ENCODE measurements at regions not wholly inside any gene's neighbourhood (a gene's known extent, or its start where the extent isn't known, plus 50 kb on each side); places are given as distances from the start of the nearest gene placed in this dataset.

GRCh38 chr19:33948651-33949335 is 152.1 kb downstream of the KCTD15 start:
- no peaks in the 10 kb centered on the region for H3K9me3 Mint-ChIP-seq
- no peak overlapping the region for H3K27ac Mint-ChIP-seq
- H3K36me3 Mint-ChIP-seq (ENCODE audit: low read depth): no peaks in the 10 kb centered on the region
- no peak overlapping the region for H3K4me3 Mint-ChIP-seq
- no peak for ATAC-seq (replicated peaks)
- H3K4me1 Mint-ChIP-seq: no peaks in the 10 kb centered on the region
- peaks cover 13% of the 10 kb centered on the region for H3K27me3 Mint-ChIP-seq

- no peaks in the 10 kb centered on the region for H3K36me3 Mint-ChIP-seq (ENCODE audit: low read depth)
- H3K4me1 Mint-ChIP-seq: no peaks in the 10 kb centered on the region
- no peak for ATAC-seq (replicated peaks)
- H3K27ac Mint-ChIP-seq: no peak overlapping the region
- H3K9me3 Mint-ChIP-seq: no peaks in the 10 kb centered on the region
- peaks cover 16% of the 10 kb centered on the region for H3K27me3 Mint-ChIP-seq
- no peak overlapping the region for H3K4me3 Mint-ChIP-seq
Measured at GRCh38 chr19:33950091-33950750, 153.6 kb downstream of the KCTD15 start.

- H3K4me3 Mint-ChIP-seq: no peak overlapping the region
- H3K27me3 Mint-ChIP-seq: peaks cover 18% of the 10 kb centered on the region
- no peak for ATAC-seq (replicated peaks)
- no peaks in the 10 kb centered on the region for H3K9me3 Mint-ChIP-seq
- no peaks in the 10 kb centered on the region for H3K4me1 Mint-ChIP-seq
- no peak overlapping the region for H3K27ac Mint-ChIP-seq
- no peaks in the 10 kb centered on the region for H3K36me3 Mint-ChIP-seq (ENCODE audit: low read depth)
Measured at GRCh38 chr19:33953023-33953422, 156.4 kb downstream of the KCTD15 start.

DNA sequence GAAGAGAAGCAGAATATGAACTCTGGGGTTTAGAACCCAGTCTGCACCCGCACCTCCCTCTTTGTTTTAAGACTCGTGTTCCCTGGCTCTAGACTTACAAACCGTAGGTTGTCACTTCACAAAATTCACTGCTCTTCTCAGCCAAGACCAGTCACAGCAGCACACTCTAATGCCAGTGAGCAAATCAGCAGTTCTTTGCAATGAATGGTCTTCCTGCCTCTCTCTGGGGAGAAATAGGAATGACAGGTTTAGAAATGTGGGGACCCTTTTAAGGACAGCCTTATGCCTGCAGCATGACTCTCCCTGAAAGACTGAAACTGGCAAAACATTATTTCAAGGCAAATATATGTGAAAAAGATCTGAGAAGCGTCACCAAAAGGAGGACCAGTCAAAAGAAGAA is 156.9 kb downstream of the KCTD15 start:
- Mint-ChIP-seq H3K4me3 (no peak overlapping the region), H3K27ac (no peak overlapping the region), H3K27me3 (peaks cover 22% of the 10 kb centered on the region), H3K4me1 (no peaks in the 10 kb centered on the region), H3K9me3 (no peaks in the 10 kb centered on the region), H3K36me3 (ENCODE audit: low read depth) (no peaks in the 10 kb centered on the region)
- ATAC-seq (replicated peaks): no peak

DNA sequence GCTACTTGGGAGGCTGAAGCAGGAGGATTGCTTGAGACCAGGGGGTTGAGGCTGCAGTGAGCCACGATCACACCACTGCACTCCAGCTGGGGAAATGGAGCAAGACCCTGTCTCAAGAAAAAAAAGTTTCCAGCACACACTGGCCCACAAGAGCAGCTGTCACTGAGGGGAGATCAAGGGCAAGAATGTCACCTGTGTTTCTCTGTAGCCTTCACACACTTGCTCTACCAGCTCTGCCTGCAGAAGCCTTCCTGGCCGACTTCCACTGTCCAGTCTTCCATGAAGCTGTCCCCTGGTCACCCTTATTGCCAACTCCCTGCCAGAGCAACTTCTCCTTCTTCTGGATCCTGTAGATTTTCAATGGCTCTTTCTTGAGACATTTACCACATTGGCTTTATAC is 158.0 kb downstream of the KCTD15 start:
- no peaks in the 10 kb centered on the region for H3K9me3 Mint-ChIP-seq
- ATAC-seq (replicated peaks): no peak
- no peaks in the 10 kb centered on the region for H3K36me3 Mint-ChIP-seq (ENCODE audit: low read depth)
- H3K4me3 Mint-ChIP-seq: no peak overlapping the region
- peaks cover 18% of the 10 kb centered on the region for H3K27me3 Mint-ChIP-seq
- H3K4me1 Mint-ChIP-seq: no peaks in the 10 kb centered on the region
- H3K27ac Mint-ChIP-seq: no peak overlapping the region

DNA sequence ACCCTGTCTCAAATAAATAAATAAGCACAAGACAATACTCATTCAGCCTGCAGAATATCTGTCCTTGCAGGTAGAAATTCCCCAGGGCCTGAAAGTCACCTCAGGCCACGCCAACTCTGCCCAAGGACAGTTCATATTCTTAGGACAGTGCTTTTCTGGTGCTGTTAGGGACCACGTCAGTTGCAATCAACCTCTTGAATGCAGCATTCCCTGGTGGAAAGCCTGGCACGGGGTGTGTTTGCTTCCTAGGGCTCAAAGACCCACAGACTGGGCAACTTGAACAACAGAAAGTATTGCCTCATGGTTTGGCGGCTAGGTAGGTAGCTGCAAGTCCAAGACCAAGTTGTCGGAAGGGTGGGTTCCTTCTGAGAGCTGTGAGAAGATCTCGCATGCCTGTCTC is 160.3 kb downstream of the KCTD15 start:
- ATAC-seq (replicated peaks): no peak
- H3K27ac Mint-ChIP-seq: no peak overlapping the region

DNA sequence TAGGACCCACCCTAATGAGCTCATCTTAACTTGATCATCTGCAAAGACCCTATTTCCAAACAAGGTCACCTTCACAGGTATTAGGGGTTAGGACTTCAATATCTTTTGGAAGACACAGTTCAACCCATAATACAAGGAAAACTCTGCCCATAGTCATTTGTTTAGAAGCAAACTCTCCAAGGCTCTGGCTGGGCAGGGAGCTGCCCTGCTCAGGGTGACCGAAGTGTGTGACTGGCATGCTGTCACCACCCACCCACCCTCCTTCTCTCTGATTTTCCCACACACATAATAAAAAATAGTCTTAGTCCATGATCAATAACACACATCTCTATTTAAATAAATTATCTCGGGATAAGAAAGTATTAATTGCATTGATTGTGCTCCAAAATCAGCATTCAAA is 161.1 kb downstream of the KCTD15 start:
- H3K4me1 Mint-ChIP-seq: no peaks in the 10 kb centered on the region
- H3K36me3 Mint-ChIP-seq (ENCODE audit: low read depth): no peaks in the 10 kb centered on the region
- peaks cover 18% of the 10 kb centered on the region for H3K27me3 Mint-ChIP-seq
- ATAC-seq (replicated peaks): no peak
- H3K27ac Mint-ChIP-seq: no peak overlapping the region
- H3K4me3 Mint-ChIP-seq: no peak overlapping the region
- no peaks in the 10 kb centered on the region for H3K9me3 Mint-ChIP-seq

More for the DNA sequence above, 160.3 kb downstream of the KCTD15 start:
- Mint-ChIP-seq H3K36me3 (ENCODE audit: low read depth) (no peaks in the 10 kb centered on the region), H3K4me3 (no peak overlapping the region), H3K4me1 (no peaks in the 10 kb centered on the region), H3K9me3 (no peaks in the 10 kb centered on the region), H3K27me3 (peaks cover 18% of the 10 kb centered on the region)

- Mint-ChIP-seq H3K27me3 (peaks cover 12% of the 10 kb centered on the region), H3K27ac (no peak overlapping the region), H3K36me3 (ENCODE audit: low read depth) (no peaks in the 10 kb centered on the region), H3K9me3 (no peaks in the 10 kb centered on the region), H3K4me1 (no peaks in the 10 kb centered on the region), H3K4me3 (no peak overlapping the region)
- no peak for ATAC-seq (replicated peaks)
Measured at GRCh38 chr19:33960566-33960965, 163.9 kb downstream of the KCTD15 start.

GRCh38 chr19:33962161-33962560 is 165.5 kb downstream of the KCTD15 start:
- no peak overlapping the region for H3K4me3 Mint-ChIP-seq
- no peaks in the 10 kb centered on the region for H3K36me3 Mint-ChIP-seq (ENCODE audit: low read depth)
- peaks cover 5% of the 10 kb centered on the region for H3K9me3 Mint-ChIP-seq
- no peak overlapping the region for H3K27ac Mint-ChIP-seq
- no peak for ATAC-seq (replicated peaks)
- no peaks in the 10 kb centered on the region for H3K4me1 Mint-ChIP-seq
- H3K27me3 Mint-ChIP-seq: peaks cover 8% of the 10 kb centered on the region

- no peak for ATAC-seq (replicated peaks)
- Mint-ChIP-seq H3K27me3 (peaks cover 5% of the 10 kb centered on the region), H3K4me1 (no peaks in the 10 kb centered on the region), H3K4me3 (no peak overlapping the region), H3K9me3 (peaks cover 6% of the 10 kb centered on the region), H3K36me3 (ENCODE audit: low read depth) (no peaks in the 10 kb centered on the region), H3K27ac (no peak overlapping the region)
Measured at GRCh38 chr19:33963514-33963913, 166.8 kb downstream of the KCTD15 start.

- no peak overlapping the region for H3K27ac Mint-ChIP-seq
- H3K9me3 Mint-ChIP-seq: peaks cover 11% of the 10 kb centered on the region
- no peaks in the 10 kb centered on the region for H3K36me3 Mint-ChIP-seq (ENCODE audit: low read depth)
- no peak for ATAC-seq (replicated peaks)
- no peak overlapping the region for H3K4me3 Mint-ChIP-seq
- peaks cover 21% of the 10 kb centered on the region for H3K27me3 Mint-ChIP-seq
- no peaks in the 10 kb centered on the region for H3K4me1 Mint-ChIP-seq
Measured at GRCh38 chr19:33971073-33971472, 174.4 kb downstream of the KCTD15 start.

GRCh38 chr19:33977756-33978685 is 181.4 kb downstream of the KCTD15 start:
- Mint-ChIP-seq H3K36me3 (ENCODE audit: low read depth) (no peaks in the 10 kb centered on the region), H3K4me1 (no peaks in the 10 kb centered on the region), H3K27ac (no peak overlapping the region), H3K9me3 (no peaks in the 10 kb centered on the region), H3K4me3 (no peak overlapping the region), H3K27me3 (peaks cover 40% of the 10 kb centered on the region)
- no peak for ATAC-seq (replicated peaks)

- Mint-ChIP-seq H3K4me3 (no peak overlapping the region), H3K36me3 (ENCODE audit: low read depth) (no peaks in the 10 kb centered on the region), H3K4me1 (no peaks in the 10 kb centered on the region), H3K27ac (no peak overlapping the region), H3K9me3 (peaks cover 4% of the 10 kb centered on the region), H3K27me3 (peaks cover 42% of the 10 kb centered on the region)
- ATAC-seq (replicated peaks): no peak
Measured at GRCh38 chr19:33982706-33983105, 186.0 kb downstream of the KCTD15 start.

GRCh38 chr19:33988601-33989000 is 183.7 kb upstream of the LSM14A start:
- H3K36me3 Mint-ChIP-seq (ENCODE audit: low read depth): no peaks in the 10 kb centered on the region
- H3K9me3 Mint-ChIP-seq: peaks cover 28% of the 10 kb centered on the region
- peaks cover 36% of the 10 kb centered on the region for H3K27me3 Mint-ChIP-seq

GRCh38 chr19:33997690-33998089 is 174.6 kb upstream of the LSM14A start:
- Mint-ChIP-seq H3K27ac (no peak overlapping the region), H3K4me3 (no peak overlapping the region), H3K27me3 (peaks cover 11% of the 10 kb centered on the region), H3K4me1 (no peaks in the 10 kb centered on the region), H3K36me3 (ENCODE audit: low read depth) (no peaks in the 10 kb centered on the region), H3K9me3 (peaks cover under 1% of the 10 kb centered on the region)
- ATAC-seq (replicated peaks): no peak

More at GRCh38 chr19:33988601-33989000, 183.7 kb upstream of the LSM14A start:
- Mint-ChIP-seq H3K27ac (no peak overlapping the region), H3K4me3 (no peak overlapping the region), H3K4me1 (no peaks in the 10 kb centered on the region)
- ATAC-seq (replicated peaks): no peak

Data from activated T-helper 17 cell treated with anti-CD3 and anti-CD28 coated beads, Interleukin-2, amount 50 U/mL, for 72 hours (primary cell).